Fibroblast of skin of scalp (primary cell): ENCODE measurements at regions not wholly inside any gene's neighbourhood (a gene's known extent, or its start where the extent isn't known, plus 50 kb on each side); places are given as distances from the start of the nearest gene placed in this dataset.

Experiments
- DNase-seq: peaks from one replicate; pipeline ENCODE4 v3.0.0-alpha.2; 2013

DNA sequence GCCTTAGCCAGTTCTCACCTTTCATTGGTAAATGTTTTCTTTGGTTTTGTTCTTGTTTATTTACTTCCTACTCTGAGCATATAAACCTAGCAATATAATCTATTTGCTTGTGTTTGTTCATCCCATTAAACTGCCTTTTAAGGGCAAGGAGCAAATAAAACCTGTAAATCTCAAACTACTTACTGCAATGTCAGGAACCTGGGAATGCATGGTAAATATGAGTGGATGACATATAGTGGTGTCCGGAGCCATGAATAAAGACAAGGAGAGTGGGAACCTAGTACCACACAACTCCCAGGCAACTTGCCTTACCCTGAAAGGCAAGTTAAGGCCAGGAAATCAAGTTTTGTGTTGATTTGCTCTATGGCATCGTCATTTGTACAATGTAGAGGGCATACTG is 1133.7 kb upstream of the NCAM2 start:
- DNase-seq, result no peak

DNA sequence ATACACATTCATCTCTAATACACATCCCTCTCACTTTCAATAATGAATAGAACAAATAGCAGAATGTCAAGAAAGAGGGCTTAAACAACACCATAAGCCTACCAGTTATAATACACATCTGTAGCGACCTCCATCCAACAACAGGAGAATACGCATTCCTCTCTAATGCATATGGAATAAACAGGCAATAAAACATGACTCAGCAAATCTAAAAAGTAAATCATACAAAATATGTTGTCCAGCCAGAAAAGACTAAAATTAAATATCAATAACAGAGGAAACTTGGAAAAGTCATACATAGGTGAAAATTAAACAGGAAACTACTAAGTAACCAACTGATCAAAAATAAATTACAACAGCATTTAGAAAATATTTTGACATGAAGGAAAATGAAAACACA is 1127.5 kb upstream of the NCAM2 start:
- no peak for DNase-seq

DNA sequence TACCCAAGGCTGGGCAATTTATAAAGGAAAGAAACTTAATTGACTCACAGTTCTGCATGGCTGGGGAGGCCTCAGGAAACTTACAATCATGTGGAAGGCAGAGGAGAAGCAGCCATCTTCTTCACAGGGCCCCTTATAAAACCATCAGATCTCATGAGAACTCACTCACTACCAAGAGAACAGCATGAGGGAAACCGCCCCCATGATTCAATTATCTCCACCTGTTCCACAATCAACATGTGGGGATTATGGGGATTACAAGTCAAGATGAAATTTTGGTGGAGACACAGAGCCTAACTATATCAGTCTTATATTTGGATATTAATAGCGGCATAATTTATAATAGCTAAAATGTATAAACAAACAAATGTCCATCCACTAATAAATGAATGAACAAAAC is 1123.7 kb upstream of the NCAM2 start:
- DNase-seq, result no peak

DNA sequence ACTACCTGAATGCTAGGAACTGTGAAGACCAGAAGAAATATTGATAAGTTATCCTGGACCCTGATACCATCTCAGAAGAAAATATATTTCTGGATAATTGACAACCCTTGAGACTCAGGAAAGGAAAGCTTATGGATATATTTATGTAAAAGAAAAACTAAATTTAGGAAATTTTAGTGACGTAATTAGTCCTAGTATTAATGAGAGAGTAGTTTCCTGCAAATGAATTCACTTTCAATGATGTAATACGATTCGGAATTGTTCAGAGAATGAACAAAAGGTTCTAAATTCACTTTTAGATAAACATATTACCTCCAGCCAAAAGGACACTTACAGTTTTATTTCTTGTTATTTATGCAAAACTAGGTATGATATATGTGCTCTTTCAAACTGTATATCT is 1120.1 kb upstream of the NCAM2 start:
- DNase-seq, result no peak

DNA sequence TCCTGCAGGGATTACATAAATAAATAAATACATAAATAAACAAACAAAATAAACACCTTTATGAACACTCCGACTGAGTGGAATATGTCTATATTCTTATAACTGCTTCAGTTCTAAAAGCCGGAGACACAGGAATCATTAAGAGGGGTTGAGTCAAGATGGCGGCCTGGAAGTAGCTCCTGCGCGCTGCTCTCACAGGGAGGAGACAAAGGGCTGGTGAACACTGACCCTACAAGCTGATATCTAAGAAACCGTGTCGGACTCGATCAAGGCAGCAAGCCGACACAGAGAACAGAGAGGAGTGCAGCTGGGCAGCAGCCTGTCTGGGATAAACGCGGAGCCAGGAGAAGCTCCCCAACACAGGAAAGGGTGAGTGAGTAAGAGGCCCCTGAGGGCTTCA is 1098.6 kb upstream of the NCAM2 start:
- no peak for DNase-seq

DNA sequence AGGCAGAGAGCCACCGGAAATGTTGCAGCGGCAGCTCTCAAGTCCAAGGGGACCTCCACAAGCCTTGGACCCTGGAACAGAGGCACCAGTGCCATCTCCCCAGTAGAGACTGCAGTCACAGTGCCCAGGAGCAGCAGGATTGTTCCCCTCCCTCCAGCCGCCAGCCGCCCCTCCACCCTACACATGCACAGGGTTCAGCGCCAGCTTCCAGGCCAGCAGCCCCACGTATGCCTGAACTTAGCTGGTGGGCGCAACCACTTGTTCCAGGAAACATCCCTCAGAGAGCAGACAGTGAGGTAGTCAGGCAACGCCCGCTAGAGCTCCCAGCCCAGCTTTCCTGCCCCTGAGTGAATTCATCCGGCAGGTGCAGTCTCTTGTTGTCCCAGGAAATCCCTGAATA is 1098.1 kb upstream of the NCAM2 start:
- DNase-seq, result no peak

DNA sequence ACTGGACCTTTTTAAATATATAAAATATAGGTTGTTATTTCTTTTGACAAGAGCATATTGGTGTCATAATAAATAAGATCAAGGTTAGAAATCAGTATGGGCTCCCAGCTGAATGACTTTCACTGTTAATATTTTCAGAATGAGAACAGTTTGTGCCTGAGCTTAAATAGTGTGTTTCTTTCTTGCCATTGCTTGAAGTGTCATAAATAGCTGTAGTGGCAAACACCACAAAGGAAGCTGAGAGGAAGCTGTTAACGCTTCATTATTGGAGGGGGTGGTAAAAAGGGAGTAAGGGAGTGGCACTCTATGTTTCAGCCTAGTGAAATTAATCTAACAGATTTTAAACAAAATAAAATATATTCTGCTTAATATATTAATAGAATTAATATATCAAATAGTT is 1089.8 kb upstream of the NCAM2 start:
- no peak for DNase-seq

DNA sequence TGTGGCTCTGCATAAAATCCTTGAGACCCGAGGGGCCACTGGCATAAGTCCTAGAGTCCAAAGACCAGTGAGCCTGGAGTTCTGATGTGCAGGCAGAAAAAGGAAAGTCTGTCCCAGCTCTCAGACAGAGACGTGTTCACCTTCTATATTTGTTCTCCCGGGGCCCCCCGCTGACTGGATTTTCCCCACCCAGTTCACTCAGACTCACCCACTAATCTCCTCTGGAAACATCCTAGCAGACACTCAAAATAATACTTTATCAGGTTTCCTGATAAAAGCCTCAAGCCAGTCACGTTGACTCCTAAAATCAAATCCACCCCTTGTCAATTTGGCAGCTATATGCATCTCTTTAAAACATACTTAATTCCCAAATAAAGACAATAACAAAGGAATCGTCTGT is 1084.2 kb upstream of the NCAM2 start:
- no peak for DNase-seq

DNA sequence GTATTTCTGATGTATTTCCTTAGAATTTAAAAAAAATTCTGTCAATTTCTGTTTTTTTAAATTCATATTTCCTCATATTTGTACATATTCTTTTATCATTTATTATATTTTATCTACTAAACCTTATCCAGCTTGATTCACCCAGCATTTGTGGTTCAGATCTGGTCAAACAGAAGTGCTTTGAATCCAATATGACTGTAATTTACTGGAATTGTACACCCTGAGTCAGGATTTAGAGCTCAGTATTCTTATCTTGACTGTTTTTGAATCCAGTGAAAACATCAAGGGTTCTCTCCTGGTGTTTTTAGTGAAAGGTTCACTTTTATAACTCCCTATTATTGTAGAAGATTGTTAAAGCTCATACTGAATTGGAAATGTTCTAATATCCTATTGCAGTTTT is 1077.0 kb upstream of the NCAM2 start:
- DNase-seq, result no peak

DNA sequence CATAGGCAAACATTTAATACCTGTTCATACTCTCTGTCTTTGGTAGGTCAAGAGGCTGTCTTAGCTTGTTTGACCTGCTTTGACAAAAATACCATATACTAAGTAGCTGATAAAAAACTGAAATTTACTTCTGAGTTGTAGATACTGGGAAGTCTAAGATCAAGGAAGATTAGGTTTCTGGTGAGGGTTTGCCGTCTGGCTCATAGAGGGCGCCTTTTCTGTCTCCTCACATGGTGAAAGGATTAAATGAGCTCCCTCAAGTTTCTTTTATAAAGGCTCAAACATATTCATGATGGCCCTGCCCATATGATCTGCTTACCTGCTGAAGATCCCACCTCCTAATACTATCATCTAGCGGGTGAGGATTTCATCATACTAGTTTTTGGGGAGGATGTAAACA is 1076.1 kb upstream of the NCAM2 start:
- DNase-seq, result no peak

DNA sequence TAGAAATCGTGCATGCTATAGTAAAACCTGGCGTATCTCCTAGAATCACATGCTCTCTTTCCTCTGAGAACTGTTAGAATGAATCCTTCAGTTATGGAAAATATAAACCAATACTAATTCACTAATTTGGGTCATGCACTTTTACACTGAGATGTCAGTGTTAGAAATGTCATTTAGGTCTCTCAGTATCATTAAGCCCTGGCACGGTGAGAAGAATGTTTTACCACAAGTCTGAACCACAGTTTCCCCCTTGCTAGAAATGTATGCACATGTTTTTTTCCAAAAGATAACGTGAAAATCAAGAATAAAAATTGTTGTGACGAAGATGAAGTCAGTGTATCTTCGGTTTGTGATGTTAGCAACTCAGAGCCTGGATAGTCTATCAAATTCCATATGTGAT is 1062.7 kb upstream of the NCAM2 start:
- no peak for DNase-seq

DNA sequence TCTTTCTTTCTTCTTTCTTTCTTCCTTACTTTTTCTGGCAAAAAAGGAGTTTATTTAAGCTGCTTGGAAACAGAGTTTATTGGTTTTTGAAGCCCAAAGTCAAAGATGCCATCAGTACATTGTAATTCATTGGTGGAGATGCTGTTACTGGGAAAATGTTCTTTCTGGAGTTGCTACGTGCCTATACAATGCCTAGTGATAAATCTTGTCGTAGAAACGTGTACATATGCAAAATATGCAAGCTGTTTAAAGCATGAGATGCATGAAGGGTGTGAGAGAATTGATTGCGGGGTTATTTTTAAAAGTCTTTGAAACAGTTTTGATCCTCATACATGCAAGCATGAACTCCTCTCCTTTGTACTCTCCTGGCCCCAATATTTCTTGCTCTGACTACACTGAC is 1060.6 kb upstream of the NCAM2 start:
- DNase-seq, result no peak

DNA sequence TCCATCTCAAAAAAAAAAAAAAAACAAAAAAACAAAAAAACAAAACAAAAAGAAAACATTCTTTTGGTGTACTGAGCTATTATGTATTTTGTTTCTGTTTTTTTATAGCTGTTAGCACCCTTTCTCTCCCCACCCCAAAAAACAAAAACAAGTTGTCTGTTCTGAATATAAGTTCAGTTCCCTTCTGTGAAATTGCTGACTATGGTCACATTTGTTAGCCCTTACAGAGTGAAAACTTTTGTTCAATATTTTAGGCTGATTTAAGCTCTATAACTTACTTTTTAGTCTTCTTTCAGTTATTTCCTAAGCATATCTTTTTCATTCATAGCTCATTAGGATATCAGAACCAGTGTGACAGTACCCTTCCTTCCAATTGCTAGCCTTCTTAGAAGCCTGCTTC is 1056.6 kb upstream of the NCAM2 start:
- no peak for DNase-seq

DNA sequence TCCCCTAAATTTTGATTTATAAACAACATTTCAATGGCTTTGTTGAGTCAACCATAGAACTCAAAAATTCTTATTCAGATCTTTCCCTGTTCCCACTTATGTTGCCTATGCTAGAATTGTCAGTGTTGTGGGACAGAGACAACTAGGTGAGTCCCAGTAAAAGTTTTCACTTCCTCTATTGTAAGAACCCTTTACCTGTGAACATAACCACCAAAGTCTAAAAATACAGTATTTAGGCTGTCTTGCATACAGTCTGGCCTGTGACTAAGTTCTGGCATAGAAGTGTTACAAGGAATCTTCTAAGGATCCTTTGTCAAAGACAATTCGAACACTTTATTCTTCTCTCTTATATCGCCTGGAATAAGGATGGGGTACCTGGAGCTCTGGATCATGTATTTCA is 1047.9 kb upstream of the NCAM2 start:
- no peak for DNase-seq

DNA sequence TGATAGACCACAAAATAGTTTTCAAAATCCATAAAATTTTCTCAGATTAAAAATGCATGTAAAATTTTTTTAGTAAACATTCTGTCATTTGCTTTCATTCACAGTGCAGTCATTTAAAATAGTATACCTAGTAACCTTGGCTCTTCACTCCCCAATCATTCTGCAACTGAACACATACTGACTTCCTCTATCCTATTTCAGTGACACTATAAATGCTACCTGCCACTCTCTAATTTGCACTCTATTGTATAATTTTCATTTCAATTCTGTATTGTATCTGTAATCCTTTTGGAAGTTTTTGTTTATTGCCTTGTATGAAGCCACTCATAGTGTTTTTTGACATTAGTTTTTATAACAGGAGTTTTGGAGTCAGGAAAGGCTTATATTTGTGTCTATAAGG is 1029.1 kb upstream of the NCAM2 start:
- DNase-seq, result no peak

DNA sequence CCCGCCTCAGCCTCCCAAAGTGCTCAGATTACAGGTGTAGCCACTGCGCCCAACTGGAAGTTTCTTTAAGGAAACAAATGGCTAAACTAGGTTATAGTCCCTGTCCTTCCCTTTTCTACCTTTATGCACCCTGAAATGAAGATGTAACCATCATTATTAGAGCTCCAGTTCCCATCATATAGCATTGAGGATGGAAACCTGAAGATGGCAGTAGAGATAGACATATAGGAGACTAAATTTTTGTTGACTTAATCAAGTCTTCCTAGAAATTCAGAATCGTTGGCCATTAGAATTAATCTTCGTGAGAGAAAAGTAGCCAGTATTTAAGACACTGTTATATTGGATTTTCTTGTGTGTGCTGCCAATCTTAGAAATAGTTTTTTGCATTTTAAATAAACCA is 1016.3 kb upstream of the NCAM2 start:
- no peak for DNase-seq

DNA sequence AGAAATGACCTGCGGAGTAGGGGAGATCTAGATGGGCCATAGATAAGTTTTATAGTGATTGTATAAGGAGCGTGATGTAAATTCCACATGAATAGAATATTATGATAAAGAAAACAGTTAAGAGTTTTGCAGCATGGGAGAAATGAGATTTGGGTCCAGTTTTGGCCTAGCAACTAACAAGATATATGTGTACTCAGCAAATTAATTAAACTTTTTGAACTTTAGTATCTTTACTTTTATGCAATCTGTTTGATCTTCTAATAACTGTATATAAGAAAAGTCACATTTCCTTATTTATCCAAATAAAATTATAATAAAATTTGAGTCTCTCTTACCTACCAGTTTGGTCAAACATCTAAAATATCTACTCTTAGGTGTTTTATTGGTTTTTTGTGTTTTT is 1011.8 kb upstream of the NCAM2 start:
- DNase-seq, result no peak

DNA sequence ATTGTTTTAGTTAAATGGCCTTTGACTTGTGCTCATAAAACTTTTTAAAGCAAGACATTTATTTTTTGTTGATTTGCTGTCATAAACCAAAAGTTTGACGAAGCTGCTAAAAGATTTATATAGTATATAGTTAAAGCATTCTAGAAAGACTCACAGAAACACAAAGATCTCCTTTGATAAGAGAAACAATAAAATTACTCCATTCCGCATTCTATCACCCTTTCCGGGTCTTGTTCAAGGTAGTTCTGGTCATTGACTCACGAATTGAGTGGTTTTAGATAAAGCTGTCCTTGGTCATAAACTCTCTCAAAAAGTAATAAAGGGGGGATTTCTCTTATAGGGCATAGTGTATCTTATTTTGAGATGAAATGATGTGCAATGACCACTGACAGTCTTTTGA is 1010.5 kb upstream of the NCAM2 start:
- no peak for DNase-seq

DNA sequence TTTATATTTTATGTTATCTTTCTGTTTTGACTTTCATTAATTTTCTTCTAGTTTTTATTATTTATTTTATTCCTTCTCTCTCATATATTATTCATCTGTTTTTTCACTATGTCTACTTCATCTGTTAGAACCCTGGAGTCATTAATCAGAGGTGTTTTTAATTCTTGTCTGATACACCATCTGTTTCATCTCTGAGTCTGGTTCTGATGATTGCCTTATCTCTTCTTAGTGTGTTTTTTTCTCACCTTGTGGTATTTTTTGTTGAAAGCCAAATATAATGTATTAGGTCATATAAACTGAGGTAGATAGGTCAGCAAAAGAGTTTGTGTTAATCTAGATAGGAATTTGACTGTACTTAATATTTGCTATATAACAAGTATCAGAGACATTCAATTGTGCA is 1005.7 kb upstream of the NCAM2 start:
- DNase-seq, result no peak

DNA sequence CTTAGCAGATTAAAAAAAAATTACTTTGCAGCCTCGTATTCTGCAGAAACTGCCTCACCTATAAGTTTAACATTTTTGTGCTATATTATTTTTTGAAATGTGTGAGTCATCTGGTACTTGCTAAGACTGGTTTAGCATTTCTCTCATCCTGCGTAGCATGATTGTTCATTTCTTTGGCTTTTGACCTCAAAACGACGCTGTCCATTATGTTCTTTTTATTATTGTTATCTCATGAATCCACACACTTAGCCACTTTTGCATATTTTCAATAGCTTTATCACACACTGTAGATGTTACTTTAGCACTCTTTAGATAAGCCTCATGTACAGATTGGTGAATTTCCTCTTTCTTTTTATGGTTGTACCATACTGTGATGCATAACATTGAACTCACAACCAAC is 1004.9 kb upstream of the NCAM2 start:
- DNase-seq, result no peak

DNA sequence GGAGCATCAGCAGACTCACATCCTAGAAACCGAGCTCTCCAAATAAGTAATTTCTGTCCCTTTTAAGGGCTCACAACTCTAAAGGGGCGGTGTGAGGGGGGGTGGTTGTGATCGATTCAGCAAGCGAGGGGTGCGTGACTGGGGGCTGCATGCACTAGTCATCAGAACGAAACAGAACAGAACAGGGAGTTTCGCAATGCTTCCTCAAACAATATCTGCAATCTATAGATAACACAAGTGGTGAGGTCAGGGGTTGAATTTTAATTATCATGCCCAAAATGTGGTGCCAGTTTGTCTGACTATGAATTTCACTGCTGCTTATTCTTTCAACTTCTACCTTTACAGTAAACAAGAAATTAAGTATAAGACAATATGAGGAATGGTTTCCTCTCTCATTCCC is 1003.0 kb upstream of the NCAM2 start:
- no peak for DNase-seq

DNA sequence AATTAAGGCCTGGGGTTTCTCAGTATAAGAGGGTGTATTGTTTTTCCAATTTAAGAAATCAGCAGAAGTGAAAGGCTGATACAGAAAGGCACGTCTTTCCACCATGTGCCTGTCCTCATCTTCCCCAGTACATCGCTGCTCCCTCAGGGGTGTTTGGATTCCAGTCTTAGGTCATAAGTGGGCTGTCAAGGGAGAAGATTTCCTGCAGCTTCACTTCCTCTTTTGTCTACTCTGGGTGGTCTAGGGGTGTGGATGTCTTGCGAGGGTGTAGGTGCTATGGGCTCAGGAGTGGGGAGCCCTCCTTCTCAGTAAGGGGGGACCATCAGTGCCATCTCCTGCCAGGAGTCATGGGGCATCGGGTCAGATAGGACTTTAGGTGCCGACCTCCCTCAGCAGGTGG is 999.8 kb upstream of the NCAM2 start:
- no peak for DNase-seq

DNA sequence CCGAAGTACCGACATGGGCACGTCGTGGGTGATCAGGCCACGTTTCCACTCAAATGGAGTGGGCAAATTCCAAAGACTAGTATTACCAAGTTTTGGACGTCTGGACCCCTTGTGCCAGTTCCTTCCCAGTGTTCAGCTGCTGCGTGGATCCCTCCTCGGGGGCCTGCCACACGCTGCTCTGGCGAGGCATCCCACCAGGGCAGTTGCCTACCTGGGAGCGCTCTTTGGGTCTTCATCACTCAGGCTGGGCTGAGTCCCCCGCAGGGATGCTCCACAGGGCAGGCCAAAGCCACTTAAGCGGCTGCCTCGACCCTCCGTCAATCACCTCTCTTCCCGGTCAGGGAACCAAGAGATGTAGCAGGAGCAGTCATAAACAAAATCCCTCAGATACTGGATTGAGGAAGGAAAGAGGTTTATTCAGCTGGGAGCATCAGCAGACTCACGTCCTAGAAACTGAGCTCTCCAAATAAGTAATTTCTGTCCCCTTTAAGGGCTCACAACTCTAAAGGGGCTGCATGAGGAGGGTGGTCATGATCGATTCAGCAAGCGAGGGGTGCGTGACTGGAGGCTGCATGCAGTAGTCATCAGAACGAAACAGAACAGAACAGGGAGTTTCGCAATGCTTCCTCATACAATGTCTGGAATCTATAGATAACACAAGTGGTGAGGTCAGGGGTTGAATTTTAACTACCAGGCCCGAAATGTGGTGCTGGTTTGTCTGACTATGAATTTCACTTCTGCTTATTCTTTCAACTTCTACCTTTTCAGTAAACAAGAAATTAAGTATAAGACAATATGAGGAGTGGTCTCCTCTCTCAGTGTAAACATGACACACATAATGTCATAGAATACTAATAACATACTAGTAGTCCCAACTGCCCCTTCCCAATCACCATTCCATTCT is 998.6 kb upstream of the NCAM2 start:
- no peak for DNase-seq

DNA sequence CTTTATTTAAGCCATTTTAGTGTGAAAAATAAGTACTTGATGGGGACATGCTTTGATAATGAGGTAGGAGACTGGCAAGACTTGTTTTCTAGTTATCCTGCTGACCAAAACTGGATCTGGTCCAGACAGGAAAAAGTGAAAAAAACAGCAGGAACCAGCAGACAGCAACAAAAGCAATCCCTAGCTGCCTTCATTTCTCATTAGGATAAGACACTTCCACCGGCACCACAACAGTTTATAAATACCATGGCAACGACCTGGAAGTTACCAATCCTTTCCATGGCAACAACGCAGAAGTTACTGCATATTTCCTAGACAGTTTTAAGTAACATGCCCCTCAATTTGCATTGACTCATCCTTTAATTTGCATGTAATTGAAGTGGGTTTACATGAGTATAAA is 993.8 kb upstream of the NCAM2 start:
- no peak for DNase-seq

DNA sequence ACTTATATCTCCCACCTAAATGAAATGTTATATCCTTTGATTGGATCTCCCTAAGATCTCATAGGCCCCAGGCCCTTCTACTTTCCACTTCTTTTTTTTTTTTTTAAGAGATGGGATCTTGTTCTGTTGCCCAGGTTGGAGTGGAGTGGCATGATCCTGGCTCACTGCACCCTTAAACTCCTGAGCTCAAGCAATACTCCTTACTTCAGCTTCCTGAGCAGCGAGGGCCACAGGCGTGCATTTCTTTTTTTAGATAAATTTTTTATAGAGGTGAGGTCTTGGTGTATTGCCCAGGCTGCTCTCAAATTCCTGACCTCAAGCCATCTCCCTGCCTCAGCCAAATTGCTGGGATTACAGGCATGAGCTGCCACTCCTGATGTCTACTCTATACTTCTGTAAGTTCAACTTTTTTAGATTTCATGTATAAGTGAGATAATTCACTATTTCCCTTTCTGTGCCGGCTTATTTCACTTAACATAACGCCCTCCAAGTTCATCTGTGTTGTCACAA is 987.5 kb upstream of the NCAM2 start:
- no peak for DNase-seq
